Uterus (tissue), 2 donors: ENCODE measurements at regions not wholly inside any gene's neighbourhood (a gene's known extent, or its start where the extent isn't known, plus 50 kb on each side); places are given as distances from the start of the nearest gene placed in this dataset.

ENCODE experiments used
- CTCF ChIP-seq, 4 experiments: fragments of 200-600 bp in 2 of 4; fragments of 450-650 bp in 2 of 4; sonication (generic) in 2 of 4; IDR thresholded peaks; one replicate each; pipeline ENCODE4 v1.5.1; 2016 to 2019; ENCODE audit warnings: antibody characterized with exemption in 4 of 4, mild to moderate bottlenecking in 2 of 4, moderate library complexity in 1 of 4
- POLR2A ChIP-seq, 2 donors: fragments of 450-650 bp; IDR thresholded peaks; one replicate each; pipeline ENCODE4 v1.6.1; 2016; ENCODE audit warnings: antibody characterized with exemption in 2 of 2, mild to moderate bottlenecking in 1 of 2, moderate library complexity in 1 of 2

GRCh38 chr4:128757712-128758111 lies 51.8 kb upstream of the JADE1 start:
- TF ChIP-seq CTCF (IDR thresholded peaks at IDR 0.05) (no peak), POLR2A (IDR thresholded peaks at IDR 0.05) (no peak)
